ENCODE measurements at regions not wholly inside any gene's neighbourhood (a gene's known extent, or its start where the extent isn't known, plus 50 kb on each side); places are given as distances from the start of the nearest gene placed in this dataset.

DNA sequence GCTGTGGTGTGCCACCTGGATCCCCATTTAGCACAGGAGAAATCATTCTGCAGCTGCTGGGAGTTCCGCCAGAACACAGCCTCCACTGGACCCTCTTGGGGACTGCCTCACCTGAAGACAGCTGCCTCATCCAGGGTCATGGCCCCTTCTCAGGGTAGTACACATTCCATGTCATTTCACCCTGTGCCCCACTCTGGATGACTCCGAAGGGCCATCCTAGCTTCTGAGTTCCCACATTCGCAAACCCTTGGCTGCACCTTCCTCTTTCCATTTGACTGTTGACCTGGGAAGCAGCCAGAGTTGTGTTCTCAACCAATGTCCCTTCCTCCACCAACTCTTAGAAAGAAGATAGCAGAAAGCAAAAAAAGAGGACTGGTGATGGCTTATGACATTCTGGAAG, 125.6 kb upstream of the TBX20 start:
- TF ChIP-seq, protein P1, sequence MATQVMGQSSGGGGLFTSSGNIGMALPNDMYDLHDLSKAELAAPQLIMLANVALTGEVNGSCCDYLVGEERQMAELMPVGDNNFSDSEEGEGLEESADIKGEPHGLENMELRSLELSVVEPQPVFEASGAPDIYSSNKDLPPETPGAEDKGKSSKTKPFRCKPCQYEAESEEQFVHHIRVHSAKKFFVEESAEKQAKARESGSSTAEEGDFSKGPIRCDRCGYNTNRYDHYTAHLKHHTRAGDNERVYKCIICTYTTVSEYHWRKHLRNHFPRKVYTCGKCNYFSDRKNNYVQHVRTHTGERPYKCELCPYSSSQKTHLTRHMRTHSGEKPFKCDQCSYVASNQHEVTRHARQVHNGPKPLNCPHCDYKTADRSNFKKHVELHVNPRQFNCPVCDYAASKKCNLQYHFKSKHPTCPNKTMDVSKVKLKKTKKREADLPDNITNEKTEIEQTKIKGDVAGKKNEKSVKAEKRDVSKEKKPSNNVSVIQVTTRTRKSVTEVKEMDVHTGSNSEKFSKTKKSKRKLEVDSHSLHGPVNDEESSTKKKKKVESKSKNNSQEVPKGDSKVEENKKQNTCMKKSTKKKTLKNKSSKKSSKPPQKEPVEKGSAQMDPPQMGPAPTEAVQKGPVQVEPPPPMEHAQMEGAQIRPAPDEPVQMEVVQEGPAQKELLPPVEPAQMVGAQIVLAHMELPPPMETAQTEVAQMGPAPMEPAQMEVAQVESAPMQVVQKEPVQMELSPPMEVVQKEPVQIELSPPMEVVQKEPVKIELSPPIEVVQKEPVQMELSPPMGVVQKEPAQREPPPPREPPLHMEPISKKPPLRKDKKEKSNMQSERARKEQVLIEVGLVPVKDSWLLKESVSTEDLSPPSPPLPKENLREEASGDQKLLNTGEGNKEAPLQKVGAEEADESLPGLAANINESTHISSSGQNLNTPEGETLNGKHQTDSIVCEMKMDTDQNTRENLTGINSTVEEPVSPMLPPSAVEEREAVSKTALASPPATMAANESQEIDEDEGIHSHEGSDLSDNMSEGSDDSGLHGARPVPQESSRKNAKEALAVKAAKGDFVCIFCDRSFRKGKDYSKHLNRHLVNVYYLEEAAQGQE (IDR thresholded peaks at IDR 0.05; ENCODE audit: insufficient read depth in 1 of 2, low read depth in 2 of 2, low read length in 2 of 2), result no peak
- TF ChIP-seq POLR2AphosphoS5 (IDR thresholded peaks at IDR 0.05; ENCODE audit: low read depth, low read length), result no peak
